ENCODE measurements at regions not wholly inside any gene's neighbourhood (a gene's known extent, or its start where the extent isn't known, plus 50 kb on each side); places are given as distances from the start of the nearest gene placed in this dataset.

GRCh38 chrX:74238771-74239170, 65.2 kb upstream of the ZCCHC13 start:
- no peaks in the 10 kb centered on the region for H3K4me1 ChIP-seq (ENCODE audit: insufficient read depth, low read length)
- no peaks in the 10 kb centered on the region for H3K27me3 Mint-ChIP-seq
- CTCF ChIA-PET (ENCODE audit: partially characterized antibody) = no interaction called here
- no peaks in the 10 kb centered on the region for H3K36me3 ChIP-seq (ENCODE audit: insufficient read depth, low read length)
- H3K9me3 Mint-ChIP-seq = no peaks in the 10 kb centered on the region
- H3K27ac ChIP-seq (ENCODE audit: low read depth, low read length) = no peak overlapping the region
- intact Hi-C loops (cut with micrococcal nuclease) = loop anchor here (5.0 kb wide), 1 partner anchor 54 kb away; no protein-coding TSS in a partner anchor
- H3K36me3 Mint-ChIP-seq = peaks cover 5 to 37% of the 10 kb centered on the region in 2 donors
- H3K4me1 Mint-ChIP-seq = peaks cover 0 to 5% (median 2%) of the 10 kb centered on the region in 4 donors
- POLR2A ChIA-PET (ENCODE audit: partially characterized antibody) = no interaction called here
- H3K4me3 ChIP-seq (ENCODE audit: low read length in 2 of 2) = no peak overlapping the region
- no peaks in the 10 kb centered on the region for H3K9me3 ChIP-seq (ENCODE audit: control insufficient read depth in 1 of 2, low read length in 2 of 2)
- H3K27me3 ChIP-seq (ENCODE audit: insufficient read depth, low read length) = no peaks in the 10 kb centered on the region
- no peak for DNase-seq
- no peak overlapping the region for H3K27ac Mint-ChIP-seq
- no peak overlapping the region for H3K4me3 Mint-ChIP-seq

GRCh38 chrX:74234818-74235217, 69.2 kb upstream of the ZCCHC13 start:
- DNase-seq = no peak
- H3K27ac Mint-ChIP-seq = no peak overlapping the region
- no peaks in the 10 kb centered on the region for H3K9me3 ChIP-seq (ENCODE audit: control insufficient read depth in 1 of 2, low read length in 2 of 2)
- ChIA-PET CTCF (ENCODE audit: partially characterized antibody) (no interaction called here), POLR2A (ENCODE audit: partially characterized antibody) (no interaction called here)
- H3K4me3 Mint-ChIP-seq = no peak overlapping the region
- H3K27me3 Mint-ChIP-seq = no peaks in the 10 kb centered on the region
- no peaks in the 10 kb centered on the region for H3K36me3 ChIP-seq (ENCODE audit: insufficient read depth, low read length)
- peaks cover 0 to 15% of the 10 kb centered on the region in 2 donors for H3K36me3 Mint-ChIP-seq
- intact Hi-C loops (cut with micrococcal nuclease) = loop anchor here (5.0 kb wide), 1 partner anchor 57 kb away; no protein-coding TSS in a partner anchor
- no peaks in the 10 kb centered on the region for H3K27me3 ChIP-seq (ENCODE audit: insufficient read depth, low read length)
- peaks cover 0 to 4% (median 2%) of the 10 kb centered on the region in 4 donors for H3K4me1 Mint-ChIP-seq
- H3K9me3 Mint-ChIP-seq = no peaks in the 10 kb centered on the region
- no peaks in the 10 kb centered on the region for H3K4me1 ChIP-seq (ENCODE audit: insufficient read depth, low read length)
- no peak overlapping the region for H3K27ac ChIP-seq (ENCODE audit: low read depth, low read length)
- no peak overlapping the region for H3K4me3 ChIP-seq (ENCODE audit: low read length in 2 of 2)

DNA sequence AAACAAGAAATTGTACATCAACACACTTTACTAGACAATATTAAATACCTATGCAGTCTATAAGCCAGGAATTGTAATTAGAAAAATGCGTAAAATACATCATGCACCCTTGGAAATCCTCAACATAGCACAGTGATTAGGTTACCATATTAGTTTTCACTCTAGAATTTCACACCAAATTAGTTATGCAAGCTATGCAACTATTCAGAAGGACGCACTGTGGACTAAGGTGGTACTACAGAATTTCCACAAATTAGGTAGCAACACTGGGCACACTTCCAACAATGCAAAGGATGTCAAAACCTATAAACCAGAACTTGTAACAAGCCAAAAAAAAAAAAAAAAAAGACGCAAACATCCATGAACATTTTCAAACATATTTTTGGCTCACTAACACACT, 71.1 kb upstream of the ZCCHC13 start:
- no peak overlapping the region for H3K27ac Mint-ChIP-seq
- Histone ChIP-seq H3K4me1 (ENCODE audit: insufficient read depth, low read length) (no peaks in the 10 kb centered on the region), H3K36me3 (ENCODE audit: insufficient read depth, low read length) (no peaks in the 10 kb centered on the region), H3K4me3 (ENCODE audit: low read length in 2 of 2) (no peak overlapping the region), H3K27me3 (ENCODE audit: insufficient read depth, low read length) (no peaks in the 10 kb centered on the region), H3K9me3 (ENCODE audit: control insufficient read depth in 1 of 2, low read length in 2 of 2) (no peaks in the 10 kb centered on the region), H3K27ac (ENCODE audit: low read depth, low read length) (no peak overlapping the region)
- ChIA-PET POLR2A (ENCODE audit: partially characterized antibody) (no interaction called here), CTCF (ENCODE audit: partially characterized antibody) (no interaction called here)
- H3K4me3 Mint-ChIP-seq = no peak overlapping the region
- H3K9me3 Mint-ChIP-seq = no peaks in the 10 kb centered on the region
- no peak for DNase-seq
- no peaks in the 10 kb centered on the region for H3K27me3 Mint-ChIP-seq
- peaks cover 0 to 4% (median 2%) of the 10 kb centered on the region in 4 donors for H3K4me1 Mint-ChIP-seq
- intact Hi-C loops (cut with micrococcal nuclease) = no loop called here
- H3K36me3 Mint-ChIP-seq = peaks cover 0 to 6% of the 10 kb centered on the region in 2 donors

DNA sequence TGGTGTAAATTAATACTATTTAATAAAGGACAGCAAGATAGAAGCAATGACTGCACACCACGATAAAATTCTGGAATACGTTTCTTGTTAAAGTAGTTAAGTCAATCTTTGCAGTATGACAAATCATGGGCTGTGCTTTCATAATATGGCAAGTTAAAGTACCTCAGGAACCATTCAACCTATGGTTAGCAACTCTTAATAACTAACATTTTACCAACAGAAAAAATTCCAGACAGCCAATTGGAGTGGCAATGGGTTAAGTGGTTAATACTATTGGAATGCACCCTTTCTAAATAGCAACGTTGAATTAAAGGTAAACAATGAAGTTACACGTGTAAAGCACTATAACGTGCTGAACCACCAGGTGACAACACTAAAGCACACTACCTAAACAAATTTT, 72.4 kb upstream of the ZCCHC13 start:
- CTCF ChIA-PET (ENCODE audit: partially characterized antibody) = interaction anchor here (0.6 kb wide), 1 partner anchor 67 kb away, joined by 3 read pairs; no protein-coding TSS in a partner anchor
- Mint-ChIP-seq H3K36me3 (peaks cover 0 to 8% of the 10 kb centered on the region in 2 donors), H3K27me3 (no peaks in the 10 kb centered on the region), H3K27ac (no peak overlapping the region), H3K4me1 (peaks cover 0 to 4% (median 2%) of the 10 kb centered on the region in 4 donors), H3K9me3 (no peaks in the 10 kb centered on the region), H3K4me3 (no peak overlapping the region)
- POLR2A ChIA-PET (ENCODE audit: partially characterized antibody) = no interaction called here
- H3K4me1 ChIP-seq (ENCODE audit: insufficient read depth, low read length) = no peaks in the 10 kb centered on the region
- DNase-seq = no peak
- no peak overlapping the region for H3K27ac ChIP-seq (ENCODE audit: low read depth, low read length)
- H3K9me3 ChIP-seq (ENCODE audit: control insufficient read depth in 1 of 2, low read length in 2 of 2) = no peaks in the 10 kb centered on the region
- H3K27me3 ChIP-seq (ENCODE audit: insufficient read depth, low read length) = no peaks in the 10 kb centered on the region
- H3K36me3 ChIP-seq (ENCODE audit: insufficient read depth, low read length) = no peaks in the 10 kb centered on the region
- no peak overlapping the region for H3K4me3 ChIP-seq (ENCODE audit: low read length in 2 of 2)
- intact Hi-C loops (cut with micrococcal nuclease) = no loop called here

GRCh38 chrX:74230094-74230493, 73.9 kb upstream of the ZCCHC13 start:
- H3K27ac Mint-ChIP-seq = no peak overlapping the region
- H3K27ac ChIP-seq (ENCODE audit: low read depth, low read length) = no peak overlapping the region
- no peaks in the 10 kb centered on the region for H3K36me3 ChIP-seq (ENCODE audit: insufficient read depth, low read length)
- H3K9me3 Mint-ChIP-seq = peaks cover 0 to under 1% (median 0%) of the 10 kb centered on the region in 8 donors
- H3K9me3 ChIP-seq (ENCODE audit: control insufficient read depth in 1 of 2, low read length in 2 of 2) = no peaks in the 10 kb centered on the region
- peaks cover 0 to 4% (median 2%) of the 10 kb centered on the region in 4 donors for H3K4me1 Mint-ChIP-seq
- no peaks in the 10 kb centered on the region for H3K4me1 ChIP-seq (ENCODE audit: insufficient read depth, low read length)
- ChIA-PET POLR2A (ENCODE audit: partially characterized antibody) (no interaction called here), CTCF (ENCODE audit: partially characterized antibody) (no interaction called here)
- H3K27me3 ChIP-seq (ENCODE audit: insufficient read depth, low read length) = no peaks in the 10 kb centered on the region
- no peak overlapping the region for H3K4me3 ChIP-seq (ENCODE audit: low read length in 2 of 2)
- H3K36me3 Mint-ChIP-seq = peaks cover 9 to 10% of the 10 kb centered on the region in 2 donors
- no peaks in the 10 kb centered on the region for H3K27me3 Mint-ChIP-seq
- intact Hi-C loops (cut with micrococcal nuclease) = no loop called here
- no peak overlapping the region for H3K4me3 Mint-ChIP-seq
- no peak for DNase-seq

DNA sequence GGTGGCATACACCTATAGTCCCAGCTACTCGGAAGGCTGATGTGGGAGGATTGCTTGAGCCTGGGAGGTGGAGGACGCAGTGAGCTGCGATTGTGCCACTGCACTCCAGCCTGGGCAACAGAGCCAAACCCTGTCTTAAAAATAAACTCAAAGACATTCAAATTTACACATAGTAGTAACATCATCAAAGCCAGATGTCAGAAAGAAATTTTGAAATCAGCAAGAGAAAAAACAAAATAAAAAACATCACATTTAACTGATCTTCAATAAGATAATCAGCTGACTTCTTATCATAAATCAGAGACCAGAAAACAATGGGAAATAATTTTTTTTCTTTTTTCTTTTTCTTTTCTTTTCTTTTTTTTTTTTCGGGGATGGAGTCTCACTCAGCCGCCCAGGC, 78.9 kb upstream of the ZCCHC13 start:
- H3K36me3 Mint-ChIP-seq = peaks cover 13 to 24% of the 10 kb centered on the region in 2 donors
- H3K4me3 Mint-ChIP-seq = no peak overlapping the region
- no peaks in the 10 kb centered on the region for H3K27me3 ChIP-seq (ENCODE audit: insufficient read depth, low read length)
- H3K4me3 ChIP-seq (ENCODE audit: low read length in 2 of 2) = no peak overlapping the region
- peaks cover 0 to 2% (median 0%) of the 10 kb centered on the region in 8 donors for H3K9me3 Mint-ChIP-seq
- ChIA-PET CTCF (ENCODE audit: partially characterized antibody) (no interaction called here), POLR2A (ENCODE audit: partially characterized antibody) (no interaction called here)
- no peak for DNase-seq
- no peak overlapping the region for H3K27ac ChIP-seq (ENCODE audit: low read depth, low read length)
- H3K27me3 Mint-ChIP-seq = no peaks in the 10 kb centered on the region
- H3K9me3 ChIP-seq (ENCODE audit: control insufficient read depth in 1 of 2, low read length in 2 of 2) = no peaks in the 10 kb centered on the region
- peaks cover 0 to 8% (median 5%) of the 10 kb centered on the region in 4 donors for H3K4me1 Mint-ChIP-seq
- intact Hi-C loops (cut with micrococcal nuclease) = no loop called here
- H3K4me1 ChIP-seq (ENCODE audit: insufficient read depth, low read length) = no peaks in the 10 kb centered on the region
- no peaks in the 10 kb centered on the region for H3K36me3 ChIP-seq (ENCODE audit: insufficient read depth, low read length)
- H3K27ac Mint-ChIP-seq = no peak overlapping the region

- no peak overlapping the region for H3K27ac Mint-ChIP-seq
- intact Hi-C loops (cut with micrococcal nuclease) = no loop called here
Observed at GRCh38 chrX:74220277-74220676, 83.7 kb upstream of the ZCCHC13 start.

DNA sequence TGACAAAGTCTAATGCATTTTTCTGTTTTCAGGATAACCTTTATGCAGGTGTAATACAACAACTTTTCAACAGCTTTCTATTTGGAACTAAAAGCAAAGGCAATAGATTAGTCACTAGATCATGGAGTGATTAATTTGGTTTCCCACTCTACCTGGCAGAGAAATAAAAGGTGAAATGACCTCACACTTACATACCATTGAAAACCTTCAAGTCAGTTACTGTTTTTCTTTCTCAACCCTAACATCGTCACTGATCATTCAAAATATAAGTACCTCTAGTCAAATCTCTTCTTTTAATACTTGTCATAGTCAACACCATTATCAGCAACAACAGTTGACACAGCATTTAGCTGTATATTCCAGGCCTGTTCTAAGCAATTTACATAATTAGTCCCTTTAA, 85.1 kb upstream of the ZCCHC13 start:
- no peak overlapping the region for H3K4me3 ChIP-seq (ENCODE audit: low read length in 2 of 2)
- Mint-ChIP-seq H3K4me3 (no peak overlapping the region), H3K9me3 (peaks cover 0 to 2% (median 0%) of the 10 kb centered on the region in 8 donors), H3K27ac (no peak overlapping the region), H3K27me3 (no peaks in the 10 kb centered on the region), H3K4me1 (peaks cover 0 to 9% (median 5%) of the 10 kb centered on the region in 4 donors), H3K36me3 (peaks cover 32 to 44% of the 10 kb centered on the region in 2 donors)
- no peaks in the 10 kb centered on the region for H3K9me3 ChIP-seq (ENCODE audit: control insufficient read depth in 1 of 2, low read length in 2 of 2)
- H3K27me3 ChIP-seq (ENCODE audit: insufficient read depth, low read length) = no peaks in the 10 kb centered on the region
- POLR2A ChIA-PET (ENCODE audit: partially characterized antibody) = no interaction called here
- no peaks in the 10 kb centered on the region for H3K4me1 ChIP-seq (ENCODE audit: insufficient read depth, low read length)
- intact Hi-C loops (cut with micrococcal nuclease) = no loop called here
- CTCF ChIA-PET (ENCODE audit: partially characterized antibody) = no interaction called here
- peaks cover 6% of the 10 kb centered on the region for H3K36me3 ChIP-seq (ENCODE audit: insufficient read depth, low read length)
- no peak overlapping the region for H3K27ac ChIP-seq (ENCODE audit: low read depth, low read length)
- no peak for DNase-seq

More at GRCh38 chrX:74220277-74220676, 83.7 kb upstream of the ZCCHC13 start:
- H3K36me3 Mint-ChIP-seq = peaks cover 21 to 37% of the 10 kb centered on the region in 2 donors
- no peaks in the 10 kb centered on the region for H3K27me3 Mint-ChIP-seq
- Histone ChIP-seq H3K27ac (ENCODE audit: low read depth, low read length) (no peak overlapping the region), H3K27me3 (ENCODE audit: insufficient read depth, low read length) (no peaks in the 10 kb centered on the region), H3K9me3 (ENCODE audit: control insufficient read depth in 1 of 2, low read length in 2 of 2) (no peaks in the 10 kb centered on the region), H3K36me3 (ENCODE audit: insufficient read depth, low read length) (peaks cover 6% of the 10 kb centered on the region), H3K4me1 (ENCODE audit: insufficient read depth, low read length) (no peaks in the 10 kb centered on the region), H3K4me3 (ENCODE audit: low read length in 2 of 2) (no peak overlapping the region)
- H3K4me1 Mint-ChIP-seq = peaks cover 0 to 8% (median 5%) of the 10 kb centered on the region in 4 donors
- POLR2A ChIA-PET (ENCODE audit: partially characterized antibody) = no interaction called here
- H3K4me3 Mint-ChIP-seq = peak overlapping the region in 1 of 8 donors; percentile 72
- H3K9me3 Mint-ChIP-seq = peaks cover 0 to 3% (median 0%) of the 10 kb centered on the region in 8 donors
- CTCF ChIA-PET (ENCODE audit: partially characterized antibody) = no interaction called here
- DNase-seq = no peak
